GM21390 (cell line): ENCODE measurements at regions not wholly inside any gene's neighbourhood (a gene's known extent, or its start where the extent isn't known, plus 50 kb on each side); places are given as distances from the start of the nearest gene placed in this dataset.
"Not testable (repeated sequence)": the region's sequence is repeated elsewhere in the genome, so short reads cannot be mapped to it uniquely, and the experiment has no call there.

Experiments used
- ATAC-seq: cut with Tn5 transposase; IDR thresholded peaks from one replicate; pipeline ENCODE4 v1.9.1; 2021; ENCODE audit not compliant: unreplicated experiment

DNA sequence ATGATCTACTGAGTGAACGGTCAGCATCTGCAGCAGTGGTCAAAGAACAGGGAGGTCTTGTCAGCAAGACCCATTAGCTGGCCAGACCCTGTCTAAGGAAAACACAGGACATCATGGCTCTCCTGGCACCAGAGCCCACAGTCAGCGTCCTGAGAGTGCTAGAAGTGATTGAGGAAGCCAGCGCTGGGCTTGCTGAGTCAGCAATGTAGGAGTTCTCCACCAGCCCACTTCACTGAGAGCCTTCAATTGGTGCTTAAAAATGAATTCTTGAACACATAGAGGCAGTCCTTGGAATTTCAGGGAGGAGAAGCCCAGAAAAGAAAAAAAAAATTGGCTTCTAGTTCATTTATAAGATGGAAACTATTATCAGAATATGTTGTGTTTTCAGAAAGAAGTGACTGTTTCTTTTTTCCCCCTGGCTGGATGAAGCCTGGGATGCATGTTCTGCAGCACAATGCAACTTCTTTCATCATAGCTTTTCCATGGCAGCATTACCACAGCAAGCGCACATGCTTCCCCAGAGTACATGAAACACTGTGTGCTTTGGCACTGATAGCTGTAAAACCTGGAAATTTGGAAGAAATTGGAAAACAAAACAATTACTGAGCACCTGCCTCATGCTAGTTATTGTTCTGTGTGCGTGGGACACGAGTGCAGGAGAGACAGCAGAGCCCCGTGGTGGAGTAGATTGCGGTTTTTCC, 899.9 kb downstream of the C6orf118 start:
- ATAC-seq, result no peak

DNA sequence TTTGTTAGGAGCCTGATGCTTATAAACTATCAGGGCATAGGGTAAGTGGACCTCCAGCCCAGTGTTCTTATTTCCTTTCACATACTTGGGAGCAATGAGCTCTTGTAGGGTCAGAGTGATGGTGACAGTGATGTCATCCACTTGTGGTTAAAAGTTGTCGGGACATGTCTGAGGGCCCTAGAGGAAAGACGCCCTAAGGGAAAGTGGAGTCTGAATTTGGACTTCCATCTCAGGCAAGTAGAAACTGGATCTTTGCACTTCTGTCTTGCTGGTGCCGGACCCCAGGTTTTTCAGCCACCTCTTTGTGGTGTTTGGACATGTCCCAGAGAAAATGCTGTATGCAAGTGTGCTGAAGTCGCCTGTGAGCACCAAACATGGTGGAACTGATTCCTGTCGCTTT, 900.5 kb downstream of the C6orf118 start:
- no peak for ATAC-seq

DNA sequence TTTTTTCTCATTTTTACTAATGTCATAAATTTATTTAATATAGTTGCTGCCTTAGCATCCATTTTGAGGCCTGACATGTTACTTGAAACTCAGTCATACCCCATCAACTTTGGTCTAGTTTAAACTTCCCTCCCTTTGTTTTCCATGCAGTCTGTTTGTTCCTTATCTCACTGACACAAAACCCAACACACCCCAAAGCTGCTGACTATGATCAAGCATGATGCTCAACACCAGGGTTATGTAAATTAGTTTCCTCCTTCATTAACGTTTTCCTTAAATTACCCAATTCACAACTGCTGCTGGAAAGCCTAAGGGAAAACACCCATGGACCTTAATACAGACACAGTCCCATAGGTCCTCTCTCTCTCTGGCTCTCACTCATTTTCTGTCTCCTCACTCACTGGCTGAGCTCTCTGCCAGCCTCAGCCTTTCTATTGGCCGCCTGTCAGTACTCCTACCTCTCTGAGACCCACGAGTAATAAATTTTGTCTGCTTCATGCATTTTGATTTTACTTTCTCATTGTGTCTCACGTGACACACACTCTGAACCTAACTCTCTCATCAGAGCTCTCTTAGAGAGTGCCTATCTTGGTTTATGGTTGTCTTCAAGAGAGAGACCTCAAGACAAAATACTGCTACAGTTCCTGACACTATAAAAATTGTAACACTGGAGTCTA, 904.5 kb downstream of the C6orf118 start:
- no peak for ATAC-seq

GRCh38 chr6:164401871-164402270, 907.5 kb downstream of the C6orf118 start:
- ATAC-seq, result no peak

DNA sequence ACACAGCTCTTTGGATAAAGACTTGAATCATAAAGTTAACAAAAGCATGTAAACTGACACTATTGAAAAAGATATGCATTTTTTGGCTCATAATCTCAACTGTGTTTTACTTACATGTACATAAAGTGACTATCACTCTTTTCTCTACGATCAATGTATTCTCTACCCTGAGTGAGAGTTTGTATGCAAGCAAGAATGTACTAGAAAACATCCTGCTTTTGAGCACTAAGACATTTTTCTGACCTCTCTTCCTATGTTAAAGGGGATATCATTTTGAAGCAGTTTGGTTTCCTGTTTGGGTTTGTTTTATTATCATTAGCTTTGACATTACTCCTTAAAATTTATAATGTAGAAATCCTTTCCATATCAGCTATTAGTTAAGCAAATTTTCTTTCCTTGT, 910.8 kb downstream of the C6orf118 start:
- no peak for ATAC-seq

- ATAC-seq, result peak; percentile 76
Measured at GRCh38 chr6:164396071-164397047, 913.0 kb downstream of the C6orf118 start.

DNA sequence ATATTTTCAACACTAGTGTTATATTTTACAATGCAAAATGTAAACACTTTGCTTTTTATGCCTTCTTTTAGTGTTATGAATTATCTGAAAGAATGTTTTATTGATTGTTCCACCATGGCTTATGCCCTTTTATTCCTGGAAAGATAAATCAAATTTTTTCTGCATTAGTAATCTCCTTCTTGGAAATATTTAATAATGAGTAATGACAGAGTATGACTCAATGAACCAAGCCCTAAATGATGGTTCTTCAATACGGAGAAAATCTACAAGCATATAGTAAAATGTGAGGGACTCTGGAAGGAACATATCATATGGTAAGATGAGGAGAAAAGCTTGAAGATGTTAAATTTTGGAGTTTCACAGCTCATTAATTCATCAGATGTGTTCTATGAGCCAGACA, 929.6 kb downstream of the C6orf118 start:
- ATAC-seq, result no peak

- no peak for ATAC-seq
Measured at GRCh38 chr6:164378330-164378729, 931.1 kb downstream of the C6orf118 start.

DNA sequence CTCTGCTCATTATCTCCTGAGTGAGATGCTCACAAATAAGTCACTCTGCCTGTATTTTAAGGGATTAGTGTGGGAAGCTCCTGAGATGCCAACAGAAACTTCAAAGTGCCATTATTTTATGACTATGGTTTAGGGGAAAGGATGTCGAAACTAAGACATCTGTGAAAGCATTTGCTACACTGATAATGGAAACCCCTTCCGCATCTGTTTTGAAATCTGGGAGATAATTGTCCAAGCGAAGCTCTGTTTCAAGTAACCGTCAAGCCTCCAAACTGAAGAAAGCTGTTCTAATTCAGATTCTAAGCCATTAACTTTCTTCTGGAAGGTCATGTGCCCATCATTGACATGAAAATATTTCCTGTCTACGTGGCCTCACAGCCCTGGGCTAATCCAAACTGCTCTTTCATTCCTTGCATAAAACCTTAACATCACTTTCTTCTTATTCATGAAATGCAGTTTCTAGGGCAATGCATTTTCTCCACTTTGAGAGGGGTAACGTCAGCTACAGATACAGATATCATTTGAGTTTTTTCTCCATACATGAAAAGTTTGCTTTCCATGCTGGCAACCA, 932.0 kb downstream of the C6orf118 start:
- no peak for ATAC-seq

DNA sequence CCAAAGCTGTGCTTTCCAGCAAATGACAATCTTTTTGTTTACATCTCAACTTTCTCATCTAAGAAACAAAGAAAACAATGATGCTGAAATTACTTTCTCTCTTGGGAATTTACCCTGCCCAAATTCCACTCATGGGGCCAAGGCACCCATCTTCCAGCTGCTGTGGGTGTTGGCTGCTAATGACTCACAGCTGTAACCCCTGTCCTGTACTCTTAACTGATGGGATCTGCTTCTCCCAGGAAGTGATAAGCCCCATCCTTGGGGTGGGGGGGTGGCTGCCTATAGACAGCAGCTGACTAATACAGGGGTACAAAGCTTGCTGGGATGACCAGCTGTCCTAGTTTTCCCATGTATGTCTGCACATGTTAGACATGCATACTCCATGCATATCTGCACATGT, 938.6 kb downstream of the C6orf118 start:
- no peak for ATAC-seq

DNA sequence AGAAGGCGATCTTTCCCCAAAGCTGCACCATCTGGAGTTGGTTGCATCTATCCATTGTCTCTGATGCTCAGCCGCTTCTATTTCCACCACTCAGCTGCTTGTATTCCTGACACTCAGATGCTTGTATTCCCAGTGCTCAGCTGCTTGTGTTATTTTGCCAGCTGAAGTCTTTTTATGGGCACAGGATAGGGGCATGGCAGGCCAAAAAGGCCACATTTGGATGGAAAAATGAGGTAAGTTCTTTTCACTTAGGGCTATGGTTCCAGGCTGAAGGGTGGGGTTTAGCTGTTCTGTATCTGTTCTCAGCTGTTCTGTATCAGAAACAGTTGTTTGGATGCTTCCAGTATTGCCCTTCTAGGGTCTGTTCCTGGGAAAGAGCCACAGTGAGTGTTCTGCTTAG, 944.9 kb downstream of the QKI start:
- no peak for ATAC-seq

GRCh38 chr6:164359036-164359435, 944.5 kb downstream of the QKI start:
- ATAC-seq, result no peak

GRCh38 chr6:164356814-164357213, 942.3 kb downstream of the QKI start:
- ATAC-seq, result no peak

DNA sequence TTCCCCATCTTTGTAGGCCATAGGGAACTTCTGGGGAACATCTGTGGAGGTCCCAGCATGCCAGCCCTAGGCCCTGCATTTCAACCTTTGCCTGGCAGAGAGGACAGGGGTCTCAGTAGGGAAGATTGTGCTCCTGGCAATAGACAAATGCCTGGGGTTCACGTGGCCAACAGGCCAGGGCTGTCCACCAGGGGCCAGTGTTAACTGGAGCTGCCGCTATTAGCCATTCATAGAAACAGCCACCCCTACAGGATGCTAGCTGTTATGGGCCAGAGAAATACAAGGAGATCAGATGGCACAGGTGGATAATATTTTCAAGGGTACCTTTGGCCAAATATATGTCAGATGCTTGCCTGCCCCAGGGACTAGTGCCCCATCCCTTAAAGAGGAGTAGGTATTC, 932.9 kb downstream of the QKI start:
- ATAC-seq, result no peak

DNA sequence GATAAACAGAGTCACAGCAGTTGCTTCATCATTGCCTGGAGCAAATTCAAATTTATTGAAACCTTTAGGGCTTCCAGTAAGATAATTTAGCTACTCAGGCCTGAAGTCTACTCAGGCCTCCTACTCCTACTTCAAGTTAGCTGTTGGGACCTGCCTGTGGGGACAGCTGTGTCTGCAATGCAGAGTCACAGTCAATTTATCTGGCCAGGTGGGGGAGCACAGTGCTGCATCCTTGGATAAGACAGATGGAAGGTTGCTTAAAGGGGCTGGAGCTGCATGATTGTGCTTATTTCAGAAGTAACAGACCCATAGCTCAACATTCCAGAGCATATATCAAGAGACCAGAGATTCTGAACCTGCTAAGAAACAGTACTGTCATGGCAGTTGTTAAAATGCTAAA, 932.1 kb downstream of the QKI start:
- no peak for ATAC-seq

- ATAC-seq, result no peak
Measured at GRCh38 chr6:164345806-164346496, 931.4 kb downstream of the QKI start.

DNA sequence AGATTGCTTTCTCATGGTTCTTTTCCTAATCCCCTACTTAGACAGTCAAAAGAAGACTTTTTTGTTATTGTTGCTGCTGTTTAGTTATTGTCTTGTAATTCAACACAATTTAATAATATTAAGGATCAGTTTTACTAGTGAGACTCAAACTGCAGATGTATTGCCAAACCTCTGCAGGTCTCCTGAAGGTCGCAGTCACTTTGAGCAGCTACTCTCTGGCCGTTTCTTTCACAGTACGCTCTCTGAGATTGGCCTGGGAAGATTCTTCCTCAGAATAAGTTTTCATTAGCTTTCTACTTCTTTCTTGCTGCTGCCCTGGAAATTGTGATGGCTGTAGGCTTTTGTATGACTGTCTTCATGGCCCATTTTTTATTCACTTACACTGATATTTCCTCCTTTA, 930.8 kb downstream of the QKI start:
- no peak for ATAC-seq

GRCh38 chr6:164344801-164345291, 930.3 kb downstream of the QKI start:
- no peak for ATAC-seq

- not testable (repeated sequence) for ATAC-seq
Measured at GRCh38 chr6:164339442-164339841, 924.9 kb downstream of the QKI start.

DNA sequence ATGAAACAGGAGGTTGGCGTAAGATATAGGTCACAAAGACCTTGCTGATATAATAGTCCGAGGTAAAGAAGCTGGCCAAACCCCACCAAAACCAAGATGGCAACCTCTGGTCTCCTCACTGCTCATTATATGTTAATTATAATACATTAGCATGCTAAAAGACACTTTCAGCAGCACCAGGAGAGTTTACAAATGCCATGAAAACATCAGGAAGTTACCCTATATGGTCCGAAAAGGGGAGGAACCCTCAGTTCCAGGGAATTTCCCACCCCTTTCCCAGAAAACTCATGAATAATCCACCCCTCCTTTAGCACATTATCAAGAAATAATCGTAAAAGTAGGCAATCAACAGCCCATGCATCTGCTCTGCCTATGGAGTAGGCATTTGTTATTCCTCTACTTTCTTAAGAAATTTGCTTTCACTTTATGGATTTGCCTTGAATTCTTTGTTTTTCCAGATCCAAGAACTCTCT, 923.4 kb downstream of the QKI start:
- no peak for ATAC-seq
